Astrocyte (in vitro differentiated cells and primary cell): ENCODE measurements at regions not wholly inside any gene's neighbourhood (a gene's known extent, or its start where the extent isn't known, plus 50 kb on each side); places are given as distances from the start of the nearest gene placed in this dataset.

ENCODE experiments used
- EZH2 ChIP-seq: IDR thresholded peaks from 2 replicates; pipeline ENCODE4 v1.6.1; 2012; ENCODE audit warnings: mild to moderate bottlenecking, low read length, inconsistent platforms; ENCODE audit not compliant: insufficient read depth
- TF ChIP-seq, protein P1 (sequence below): IDR thresholded peaks from 2 replicates; pipeline ENCODE4 v1.5.1; 2011; ENCODE audit warnings: low read depth, mild to moderate bottlenecking, inconsistent platforms, low read length, moderate library complexity; ENCODE audit not compliant: insufficient read depth

DNA sequence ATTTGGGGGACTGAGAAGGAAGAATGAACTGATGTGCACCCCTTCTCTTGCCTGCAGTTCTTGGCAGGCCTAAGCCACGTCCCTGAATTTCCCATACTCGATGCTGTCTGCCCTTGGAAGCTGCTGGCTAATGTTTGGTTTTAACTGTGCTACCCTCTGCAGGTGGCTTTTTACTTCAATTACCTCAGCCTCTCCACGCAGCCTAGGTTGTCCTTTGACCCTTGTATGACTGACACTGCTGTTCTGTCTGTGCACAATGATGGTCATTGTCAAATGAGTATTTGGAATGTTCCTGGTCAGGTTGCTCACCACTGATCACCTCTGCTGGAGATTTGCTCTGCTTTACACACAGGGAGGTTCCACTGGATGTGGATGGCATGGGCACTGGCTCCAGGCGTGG, 137.1 kb downstream of the ZNF518B start:
- TF ChIP-seq, protein P1, sequence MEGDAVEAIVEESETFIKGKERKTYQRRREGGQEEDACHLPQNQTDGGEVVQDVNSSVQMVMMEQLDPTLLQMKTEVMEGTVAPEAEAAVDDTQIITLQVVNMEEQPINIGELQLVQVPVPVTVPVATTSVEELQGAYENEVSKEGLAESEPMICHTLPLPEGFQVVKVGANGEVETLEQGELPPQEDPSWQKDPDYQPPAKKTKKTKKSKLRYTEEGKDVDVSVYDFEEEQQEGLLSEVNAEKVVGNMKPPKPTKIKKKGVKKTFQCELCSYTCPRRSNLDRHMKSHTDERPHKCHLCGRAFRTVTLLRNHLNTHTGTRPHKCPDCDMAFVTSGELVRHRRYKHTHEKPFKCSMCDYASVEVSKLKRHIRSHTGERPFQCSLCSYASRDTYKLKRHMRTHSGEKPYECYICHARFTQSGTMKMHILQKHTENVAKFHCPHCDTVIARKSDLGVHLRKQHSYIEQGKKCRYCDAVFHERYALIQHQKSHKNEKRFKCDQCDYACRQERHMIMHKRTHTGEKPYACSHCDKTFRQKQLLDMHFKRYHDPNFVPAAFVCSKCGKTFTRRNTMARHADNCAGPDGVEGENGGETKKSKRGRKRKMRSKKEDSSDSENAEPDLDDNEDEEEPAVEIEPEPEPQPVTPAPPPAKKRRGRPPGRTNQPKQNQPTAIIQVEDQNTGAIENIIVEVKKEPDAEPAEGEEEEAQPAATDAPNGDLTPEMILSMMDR = no peak
- TF ChIP-seq EZH2 = no peak
